ENCODE measurements at regions not wholly inside any gene's neighbourhood (a gene's known extent, or its start where the extent isn't known, plus 50 kb on each side); places are given as distances from the start of the nearest gene placed in this dataset.
A peak's percentile ranks its signal among the peaks of the same experiment; 100 is the strongest.
"Not testable (repeated sequence)": the region's sequence is repeated elsewhere in the genome, so short reads cannot be mapped to it uniquely, and the experiment has no call there.

DNA sequence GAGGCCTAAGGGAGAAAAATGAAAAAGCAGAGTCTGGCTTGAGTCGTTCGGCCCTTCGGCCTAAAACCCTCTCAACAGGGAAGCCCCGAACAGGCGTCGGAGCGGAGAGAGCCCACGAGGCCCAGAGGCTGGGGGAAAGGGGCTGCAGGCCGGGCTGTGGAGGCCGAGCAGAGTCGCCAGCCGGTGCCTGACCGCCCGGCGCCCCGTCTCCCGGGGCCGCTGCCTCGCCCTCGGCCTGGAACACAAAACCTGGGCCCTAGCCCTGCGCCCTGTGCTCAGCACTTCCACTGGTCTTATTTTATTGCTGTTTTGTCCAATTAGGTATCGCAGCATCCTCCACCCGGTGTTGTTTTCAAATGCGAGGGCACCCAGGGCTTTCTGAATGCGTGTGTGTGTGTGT lies 110.1 kb upstream of the FOXD4L5 start:
- not testable (repeated sequence) for DNase-seq (ENCODE audit: low spot score)

- DNase-seq (ENCODE audit: low spot score): not testable (repeated sequence)
Observed at GRCh38 chr9:65393111-65393810, 108.3 kb upstream of the FOXD4L5 start.

GRCh38 chr9:65392611-65393010 lies 107.6 kb upstream of the FOXD4L5 start:
- DNase-seq (ENCODE audit: low spot score): not testable (repeated sequence)

- not testable (repeated sequence) for DNase-seq (ENCODE audit: low spot score)
Observed at GRCh38 chr9:65389710-65390109, 104.7 kb upstream of the FOXD4L5 start.

GRCh38 chr9:65389216-65389615 lies 104.2 kb upstream of the FOXD4L5 start:
- DNase-seq (ENCODE audit: low spot score): not testable (repeated sequence)

GRCh38 chr9:65386699-65387098 lies 101.7 kb upstream of the FOXD4L5 start:
- peak; percentile 36 for DNase-seq (ENCODE audit: low spot score)

GRCh38 chr9:65386191-65386590 lies 101.2 kb upstream of the FOXD4L5 start:
- not testable (repeated sequence) for DNase-seq (ENCODE audit: low spot score)

- not testable (repeated sequence) for DNase-seq (ENCODE audit: low spot score)
Observed at GRCh38 chr9:65385655-65386024, 100.6 kb upstream of the FOXD4L5 start.

- not testable (repeated sequence) for DNase-seq (ENCODE audit: low spot score)
Observed at GRCh38 chr9:65384759-65385654, 100.0 kb upstream of the FOXD4L5 start.

GRCh38 chr9:65384066-65384465 lies 99.1 kb upstream of the FOXD4L5 start:
- not testable (repeated sequence) for DNase-seq (ENCODE audit: low spot score)

- not testable (repeated sequence) for DNase-seq (ENCODE audit: low spot score)
Observed at GRCh38 chr9:65383646-65384045, 98.6 kb upstream of the FOXD4L5 start.

DNA sequence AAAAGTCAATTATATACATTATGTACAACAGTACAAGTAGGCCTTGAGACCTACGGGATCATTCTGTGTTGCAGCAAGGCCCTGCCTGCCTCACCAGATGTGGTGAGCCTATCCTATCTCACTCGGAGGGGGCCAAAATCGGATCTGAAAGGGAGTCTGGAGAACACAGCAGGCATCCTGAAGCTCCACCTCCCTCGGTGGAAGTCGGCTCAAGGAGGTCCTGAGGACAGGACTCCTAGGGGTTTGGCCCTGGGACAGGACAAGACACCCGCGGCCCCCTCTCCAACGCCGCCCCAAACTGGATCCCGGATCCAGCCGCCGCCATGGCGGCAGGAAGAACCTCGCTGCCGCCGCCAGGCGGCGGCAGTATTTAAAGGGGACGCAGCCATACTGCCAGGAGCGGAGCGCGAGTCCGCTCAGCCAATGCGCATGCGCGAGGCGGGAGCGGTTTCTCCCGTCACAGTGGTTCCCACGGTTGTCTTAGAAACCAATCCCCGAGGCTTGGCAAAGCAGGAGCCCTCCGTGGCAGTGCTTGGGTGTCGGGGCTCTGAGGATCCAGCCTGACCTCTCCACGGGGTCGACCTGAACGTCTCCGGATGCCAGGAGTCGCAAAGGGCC lies 97.8 kb upstream of the FOXD4L5 start:
- DNase-seq (ENCODE audit: low spot score): not testable (repeated sequence)

Measured in AG08396 (cell line).